MV-4-11 (cell line): ENCODE measurements at regions not wholly inside any gene's neighbourhood (a gene's known extent, or its start where the extent isn't known, plus 50 kb on each side); places are given as distances from the start of the nearest gene placed in this dataset.

Experiments
- DNase-seq: peaks from one replicate; lab custom pipeline; 2025; lab: John Stamatoyannopoulos, UW

DNA sequence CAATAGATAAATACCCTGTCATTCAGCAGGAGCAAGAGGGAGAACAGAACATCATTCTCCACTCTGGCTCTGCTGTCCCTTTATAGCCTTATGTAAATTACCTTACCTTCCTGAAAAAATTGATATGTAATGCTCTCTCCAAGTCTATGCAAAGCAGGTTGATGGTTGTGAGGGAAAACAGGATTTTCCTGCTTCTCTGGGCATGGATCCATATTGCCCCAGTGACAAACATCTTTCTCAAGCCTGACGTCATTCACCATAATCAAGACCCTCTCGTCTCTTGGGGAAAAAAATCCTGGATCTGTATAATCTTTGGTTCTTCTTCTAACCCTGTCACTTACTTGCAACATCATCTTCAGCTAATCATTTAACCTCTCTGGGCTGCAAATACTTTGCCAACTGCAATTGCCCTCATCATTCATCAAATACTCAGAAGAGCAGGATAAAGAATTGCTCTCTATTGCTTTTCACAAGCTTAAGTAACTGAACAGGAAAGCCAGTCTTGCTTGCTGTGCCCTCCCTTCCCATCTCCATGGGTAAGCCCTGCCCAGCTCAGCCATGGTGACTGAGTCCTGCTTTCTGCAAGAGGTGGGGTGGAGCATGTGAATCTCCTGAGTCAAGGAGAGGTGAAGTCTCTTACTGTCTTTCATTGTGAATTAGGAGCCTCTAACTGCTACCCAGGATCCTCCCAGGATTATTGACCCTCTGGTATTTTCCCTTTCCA, 123.7 kb upstream of the KLF7 start:
- DNase-seq, result no peak

DNA sequence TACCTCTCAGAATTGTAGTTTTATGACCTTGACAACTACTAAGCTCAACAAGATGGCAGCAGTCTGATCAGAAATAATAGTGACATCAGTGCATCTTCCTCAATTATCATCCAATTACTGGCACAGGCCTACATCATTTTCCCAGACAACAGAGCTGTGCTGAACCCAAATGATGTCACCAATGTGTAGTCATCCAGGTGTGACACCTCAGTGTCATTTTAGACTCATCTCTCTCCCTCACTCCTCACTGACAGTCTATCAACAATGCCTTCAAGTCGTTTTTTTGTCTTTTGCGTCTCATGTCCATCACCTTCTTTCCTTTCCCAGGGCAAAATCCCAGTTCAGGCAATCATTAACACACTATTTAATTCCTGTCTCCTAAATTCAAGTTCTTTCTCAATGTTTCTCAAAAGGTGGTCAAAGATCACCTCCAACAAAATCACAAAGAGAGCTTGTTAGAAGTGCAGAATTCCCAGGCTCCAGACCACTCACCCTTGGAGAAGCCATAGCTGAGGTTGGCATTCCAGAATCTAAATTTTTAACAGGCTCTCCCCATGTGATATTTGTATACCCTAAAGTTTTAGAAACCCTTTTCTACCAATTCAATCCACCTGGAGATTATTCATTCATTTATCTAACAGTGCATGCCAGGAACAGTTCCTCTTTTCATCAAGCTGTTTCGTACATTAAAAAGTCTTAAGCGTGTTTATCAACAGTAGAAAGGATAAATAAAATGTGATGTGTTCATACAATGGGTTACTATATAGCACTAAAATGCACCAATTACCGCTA, 125.3 kb upstream of the KLF7 start:
- no peak for DNase-seq

DNA sequence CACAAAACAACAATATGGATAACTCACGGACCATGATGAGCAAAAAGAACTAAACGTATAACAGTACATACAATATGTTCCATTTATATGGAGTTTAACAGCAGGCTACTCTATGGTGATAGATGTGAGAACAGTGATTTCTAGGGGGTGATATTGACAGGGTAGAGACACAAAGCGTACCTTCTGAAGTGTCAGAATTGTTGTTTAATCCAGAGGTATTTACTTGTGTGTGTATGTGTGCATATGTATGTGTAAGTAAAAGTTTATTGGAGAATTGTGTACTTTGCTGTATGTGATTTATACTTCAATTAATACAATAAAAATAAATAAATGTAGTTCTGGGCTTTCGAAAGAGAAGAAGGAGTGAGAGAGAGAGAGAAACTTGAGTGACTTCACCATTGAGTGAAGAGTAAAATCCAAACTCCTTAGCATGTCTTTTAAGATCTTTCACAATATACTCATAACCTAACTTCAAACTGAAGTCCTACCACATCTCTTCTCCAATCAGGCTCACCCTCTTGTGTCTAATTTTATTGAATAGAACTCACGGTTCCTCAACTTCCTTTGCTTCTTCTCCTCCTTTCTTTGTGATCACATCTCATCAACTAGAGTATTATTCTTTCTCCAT, 126.0 kb upstream of the KLF7 start:
- no peak for DNase-seq

DNA sequence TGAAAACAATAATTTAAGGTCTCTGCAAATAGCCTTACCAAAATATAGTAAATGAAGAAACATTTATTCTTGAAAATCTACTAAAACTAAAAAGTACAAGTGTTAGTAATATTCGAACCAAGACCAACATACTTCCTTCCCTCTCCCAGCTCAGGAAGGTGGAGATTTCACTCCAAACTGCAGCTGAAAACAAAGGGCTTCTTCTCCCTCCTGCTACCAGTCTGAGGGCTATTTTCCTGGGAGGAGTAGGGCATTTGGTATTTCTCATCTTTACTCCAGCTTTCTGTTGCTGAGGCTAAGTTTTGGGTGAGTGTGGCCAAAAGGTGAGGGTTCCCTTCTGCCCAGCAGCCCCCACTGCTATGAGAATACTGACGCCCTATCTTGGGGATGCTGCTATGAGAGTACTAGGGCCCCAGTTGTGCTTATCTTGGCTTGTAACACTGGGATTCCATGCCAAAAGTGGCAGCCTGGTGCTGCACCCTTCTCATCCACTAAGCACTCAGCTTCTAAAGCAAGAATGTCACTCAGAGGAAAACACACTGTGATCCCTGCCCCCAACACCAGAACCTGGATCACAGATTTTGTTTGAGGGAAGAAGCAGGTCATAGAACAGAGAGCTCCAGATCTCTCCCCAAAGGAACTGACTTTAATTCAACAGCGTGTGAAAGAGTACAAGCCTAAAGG, 130.7 kb upstream of the KLF7 start:
- no peak for DNase-seq

- no peak for DNase-seq
Observed at GRCh38 chr2:207300817-207301216, 135.1 kb upstream of the KLF7 start.

DNA sequence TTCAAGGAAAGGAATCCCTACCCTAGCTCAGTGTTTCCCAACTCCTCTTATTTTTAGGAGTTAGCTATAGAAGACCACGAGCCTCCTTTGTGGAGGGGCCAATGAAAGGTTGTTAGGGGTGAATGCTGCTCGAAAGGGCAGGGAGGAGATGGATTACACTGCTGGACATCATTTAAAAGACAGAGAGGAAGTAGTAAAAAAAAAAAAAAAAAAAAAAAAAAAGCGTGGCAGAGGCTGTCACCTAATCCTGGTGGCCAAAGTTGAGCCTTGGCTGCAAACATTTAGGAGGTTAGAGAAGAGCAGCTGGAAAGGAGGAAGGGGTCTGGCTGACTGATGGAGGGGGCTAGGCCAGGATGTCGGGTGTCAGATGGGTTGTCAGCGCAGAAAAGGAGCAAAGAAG, 139.0 kb upstream of the KLF7 start:
- peak; percentile 27 for DNase-seq

- no peak for DNase-seq
Observed at GRCh38 chr2:207308519-207309224, 142.9 kb upstream of the KLF7 start.

DNA sequence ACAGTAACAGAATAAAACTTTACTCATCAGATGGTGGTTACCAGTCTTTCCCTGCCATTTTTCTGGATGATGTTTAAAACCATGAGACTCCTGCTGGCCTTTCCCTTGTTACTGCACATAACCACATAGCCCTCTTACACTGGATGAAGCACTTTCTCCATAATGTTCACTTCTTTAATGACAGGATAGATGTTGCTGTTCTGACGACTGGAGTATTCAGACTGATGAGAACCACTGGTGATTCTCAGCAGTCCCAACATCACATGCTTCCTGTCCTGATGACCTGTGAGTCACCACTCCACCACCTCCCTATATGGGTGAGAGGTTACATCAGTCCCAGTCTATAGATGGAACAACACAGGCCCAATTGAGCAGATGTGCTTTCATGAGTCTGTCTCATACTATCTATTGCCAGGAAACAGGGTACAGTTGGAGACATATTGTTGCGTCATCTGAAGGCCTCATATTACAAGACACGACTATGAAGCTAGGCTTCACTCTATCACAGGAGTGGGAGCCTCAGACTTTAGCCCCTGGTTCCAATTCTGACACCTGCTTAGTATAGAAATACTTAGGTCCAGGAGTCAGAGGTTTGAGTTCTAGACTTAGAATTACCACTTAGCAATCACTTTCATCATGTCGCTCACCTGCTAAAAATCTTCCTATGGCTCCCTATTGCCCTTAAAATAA, 145.7 kb upstream of the KLF7 start:
- DNase-seq, result peak; percentile 99

DNA sequence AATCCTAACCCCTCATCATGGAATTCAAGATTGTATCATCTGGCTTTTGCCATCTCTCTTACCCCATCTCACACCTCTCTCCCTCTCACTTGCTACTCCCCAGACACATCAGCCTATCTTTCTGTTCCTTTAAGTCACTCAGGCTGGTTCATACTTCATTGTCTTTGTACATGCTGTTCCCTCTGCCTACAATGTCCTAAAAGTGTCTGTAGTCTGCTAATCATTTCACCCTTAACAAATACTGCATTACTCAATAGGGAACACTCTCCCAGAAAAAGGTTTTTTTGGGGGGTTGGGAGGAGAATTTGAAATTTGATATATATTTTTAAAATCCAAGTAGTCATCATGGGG, 146.2 kb upstream of the KLF7 start:
- DNase-seq, result no peak

GRCh38 chr2:207313947-207314346, 148.2 kb upstream of the KLF7 start:
- no peak for DNase-seq

DNA sequence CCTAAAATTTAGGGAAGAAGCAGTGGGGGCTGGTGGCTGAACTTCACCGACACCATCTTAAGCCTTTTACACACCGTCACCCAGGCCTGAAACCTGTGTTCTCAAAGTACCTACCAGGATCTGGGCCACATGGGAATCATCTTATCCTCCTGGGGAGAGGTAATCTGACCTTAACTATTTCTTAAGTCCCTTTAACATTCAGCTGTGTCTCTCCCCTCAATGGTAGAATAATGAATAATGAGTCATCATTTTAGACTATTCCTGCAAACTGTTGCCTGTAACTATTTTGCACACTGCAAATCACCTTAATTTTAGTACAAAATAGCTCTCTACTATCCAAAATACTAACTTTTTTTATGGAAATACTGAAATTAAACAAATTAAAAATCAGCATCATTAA, 149.4 kb upstream of the KLF7 start:
- no peak for DNase-seq

DNA sequence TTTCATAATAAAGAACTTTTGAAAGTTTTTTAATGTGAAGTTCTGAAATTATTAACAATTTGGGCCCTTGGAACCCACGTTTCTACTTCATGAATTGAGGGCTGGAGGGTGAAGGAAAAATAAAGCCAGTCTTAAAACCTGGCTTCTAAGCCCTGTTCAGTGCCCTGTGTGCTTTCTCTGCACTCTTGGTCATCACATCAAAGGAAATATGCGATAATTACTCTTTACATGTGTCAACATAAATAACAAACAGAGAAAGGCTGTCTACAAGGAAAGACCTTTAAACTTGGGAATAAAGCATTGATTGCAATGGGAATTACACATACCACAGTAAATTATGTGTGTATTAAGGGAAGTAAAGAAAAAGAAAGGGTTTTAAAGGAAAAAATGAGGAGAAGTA, 150.7 kb upstream of the KLF7 start:
- no peak for DNase-seq

DNA sequence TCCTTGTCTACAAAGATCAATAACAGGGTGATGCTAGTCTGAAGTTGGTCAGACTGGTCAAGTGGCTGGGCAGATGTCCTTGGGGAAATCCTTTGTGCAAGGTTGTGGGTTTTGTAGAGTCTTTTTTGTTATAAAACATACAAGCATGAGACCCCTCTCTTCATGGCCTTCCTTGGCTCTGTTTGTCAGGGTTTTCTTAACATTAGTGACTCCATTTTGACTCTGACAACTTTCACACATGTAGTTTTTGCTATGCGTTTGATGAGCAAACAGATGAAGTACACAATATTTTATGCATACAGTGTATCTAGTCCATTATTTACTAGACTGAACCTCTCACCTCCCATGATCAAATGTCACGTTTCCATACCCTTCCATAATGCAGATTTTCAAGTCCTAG, 151.2 kb upstream of the KLF7 start:
- DNase-seq, result no peak

DNA sequence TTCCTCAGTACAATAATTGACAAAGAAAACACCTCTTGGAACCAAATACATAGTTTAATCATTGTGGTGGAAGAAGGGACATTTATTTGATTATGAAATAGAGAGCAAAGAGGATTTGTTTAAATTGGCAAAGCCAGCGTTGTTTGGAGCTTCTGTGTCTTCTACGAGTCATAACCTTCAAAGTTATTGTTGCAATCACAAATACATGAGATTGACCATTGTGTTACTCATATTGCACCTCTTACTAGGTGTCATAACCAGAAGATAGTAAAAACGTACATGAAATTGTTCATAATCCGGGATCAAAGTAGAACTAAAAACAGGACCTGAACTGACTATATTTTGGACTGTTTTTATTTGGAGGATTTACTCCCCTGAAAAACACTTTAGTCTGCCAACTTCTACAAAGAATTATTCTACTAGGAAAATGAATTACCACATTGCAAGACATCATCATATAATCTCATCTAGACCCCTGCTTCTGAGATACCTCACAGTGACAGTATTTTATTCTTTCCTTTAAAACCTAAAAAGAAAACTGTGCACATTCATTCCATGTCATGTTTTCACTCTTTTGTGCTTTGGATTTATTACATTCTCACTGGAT, 151.7 kb upstream of the KLF7 start:
- peak; percentile 29 for DNase-seq

DNA sequence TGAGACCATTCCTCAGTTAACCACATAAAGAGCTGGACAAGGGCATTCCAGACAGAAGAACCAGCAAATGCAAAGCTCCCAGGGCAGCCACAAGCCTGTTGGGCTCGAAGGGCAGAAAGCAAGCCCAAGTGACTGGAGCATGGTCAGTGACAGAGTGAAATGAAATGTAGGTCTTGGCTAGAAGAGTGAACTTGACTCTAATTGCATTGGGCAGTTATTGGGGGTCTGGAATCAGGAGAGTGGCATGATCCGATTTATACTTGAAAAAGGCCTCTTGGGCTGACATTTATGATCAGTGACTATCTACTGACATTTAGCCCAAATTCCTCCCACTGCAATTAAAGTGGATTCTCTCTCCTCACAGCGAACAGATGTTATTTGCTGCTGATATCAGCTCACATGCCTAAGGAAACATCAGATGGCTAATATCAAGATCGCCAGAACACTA, 152.5 kb upstream of the KLF7 start:
- no peak for DNase-seq

DNA sequence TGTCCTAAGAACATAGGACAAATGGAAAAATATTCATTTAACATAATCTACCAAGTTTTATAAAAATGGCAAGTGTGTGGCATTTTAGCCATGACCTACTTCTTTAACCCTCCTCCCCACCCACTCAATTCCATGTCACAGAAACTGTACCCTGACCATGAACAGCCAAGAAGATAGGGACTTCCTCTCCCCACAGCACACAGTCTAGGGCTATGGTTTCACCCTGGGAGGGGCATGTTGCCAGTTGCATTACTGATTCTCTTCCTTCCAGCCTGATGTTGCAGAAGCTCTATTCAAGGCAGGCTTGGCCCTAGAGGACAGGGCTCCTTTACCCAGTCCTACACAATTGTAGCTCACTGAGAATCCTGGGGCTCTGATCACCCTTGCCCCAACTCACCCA, 153.6 kb upstream of the KLF7 start:
- DNase-seq, result peak; percentile 47

DNA sequence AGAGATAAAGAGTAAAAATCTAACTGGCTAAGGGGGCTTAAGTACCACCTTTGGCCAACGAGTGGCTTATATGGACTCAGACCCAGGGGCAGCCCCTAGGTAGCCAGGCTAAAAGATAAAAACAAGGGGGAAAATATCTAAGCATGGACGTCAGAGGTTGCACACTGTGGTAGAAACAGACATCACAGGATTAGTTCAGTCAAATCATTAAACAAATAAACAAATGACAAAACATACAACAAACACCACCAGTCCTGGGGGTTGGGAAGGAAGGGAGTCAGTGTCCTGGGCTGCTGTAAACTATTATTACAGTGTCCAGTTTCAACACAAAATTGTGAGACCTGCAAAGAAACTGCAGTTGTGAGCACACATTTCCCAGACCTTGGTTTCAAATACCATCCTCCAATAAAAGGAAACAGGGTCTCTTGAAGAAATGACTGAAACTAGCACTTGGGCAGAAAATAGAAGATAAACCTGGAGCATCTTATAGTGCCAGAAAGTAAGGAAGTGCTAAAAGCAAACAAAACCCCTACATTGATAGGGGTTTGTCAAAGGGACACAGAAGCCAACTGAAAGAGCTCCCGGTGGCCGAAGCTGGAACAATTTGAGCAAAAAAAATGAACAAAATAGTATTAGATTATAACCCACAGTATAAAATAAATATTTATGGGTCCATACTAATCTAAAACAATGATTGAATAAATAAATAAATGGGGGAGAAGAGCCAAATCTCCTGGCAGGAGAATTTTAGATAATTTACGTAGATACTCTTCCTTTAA, 154.8 kb upstream of the KLF7 start:
- DNase-seq, result no peak

DNA sequence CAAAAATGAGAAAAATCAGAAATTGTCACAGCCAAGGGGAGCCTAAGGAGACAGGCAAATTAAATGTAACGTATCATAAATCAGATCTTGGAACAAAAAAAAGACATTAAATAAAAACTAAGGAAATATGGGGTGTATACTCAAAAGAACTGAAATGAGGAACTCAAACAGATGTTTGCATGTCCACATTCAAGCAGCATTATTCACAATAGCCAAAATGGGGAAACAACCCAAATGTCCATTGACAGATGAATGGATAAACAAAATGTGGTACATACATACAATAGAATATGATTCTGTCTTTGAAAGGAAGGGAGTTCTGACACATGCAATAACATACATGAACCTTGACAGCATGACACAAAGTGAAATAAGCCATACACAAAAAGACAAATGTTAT, 155.8 kb upstream of the KLF7 start:
- DNase-seq, result peak; percentile 81

GRCh38 chr2:207324001-207324400, 158.3 kb upstream of the KLF7 start:
- DNase-seq, result no peak

- no peak for DNase-seq
Observed at GRCh38 chr2:207327513-207327912, 161.8 kb upstream of the KLF7 start.
